COLO668 (cell line): ENCODE measurements at regions not wholly inside any gene's neighbourhood (a gene's known extent, or its start where the extent isn't known, plus 50 kb on each side); places are given as distances from the start of the nearest gene placed in this dataset.

Experiments used
- DNase-seq: peaks from one replicate; lab custom pipeline; 2025; ENCODE audit not compliant: unreplicated experiment; lab: John Stamatoyannopoulos, UW

DNA sequence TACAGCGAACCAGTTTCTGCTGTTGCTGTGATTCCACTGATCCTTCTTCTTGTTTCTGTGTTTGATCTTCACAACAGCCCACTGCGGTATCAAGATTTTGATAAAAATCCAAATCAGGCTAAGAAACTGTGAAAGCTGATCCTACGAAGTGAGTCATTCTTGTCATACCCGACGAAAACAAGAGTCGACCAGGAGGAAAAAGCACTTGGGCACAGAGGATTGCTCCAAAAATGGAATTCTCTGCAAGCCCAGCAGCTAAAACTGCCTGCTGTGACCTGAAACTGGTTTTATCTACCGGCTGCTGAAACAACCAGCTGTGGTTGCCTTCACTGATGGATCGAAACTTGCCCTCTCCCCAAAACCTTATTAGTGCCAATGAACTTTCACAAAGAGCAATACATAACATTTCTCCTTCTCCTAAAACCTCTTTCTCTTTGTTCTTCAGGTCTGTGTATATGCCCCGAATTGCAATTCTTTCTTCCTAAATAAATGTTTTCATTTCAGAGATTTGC, 607.0 kb upstream of the PRKX start:
- DNase-seq: no peak

- DNase-seq: no peak
Observed at GRCh38 chrX:4315891-4316290, 602.4 kb upstream of the PRKX start.

- DNase-seq: no peak
Observed at GRCh38 chrX:4314586-4314985, 601.1 kb upstream of the PRKX start.

DNA sequence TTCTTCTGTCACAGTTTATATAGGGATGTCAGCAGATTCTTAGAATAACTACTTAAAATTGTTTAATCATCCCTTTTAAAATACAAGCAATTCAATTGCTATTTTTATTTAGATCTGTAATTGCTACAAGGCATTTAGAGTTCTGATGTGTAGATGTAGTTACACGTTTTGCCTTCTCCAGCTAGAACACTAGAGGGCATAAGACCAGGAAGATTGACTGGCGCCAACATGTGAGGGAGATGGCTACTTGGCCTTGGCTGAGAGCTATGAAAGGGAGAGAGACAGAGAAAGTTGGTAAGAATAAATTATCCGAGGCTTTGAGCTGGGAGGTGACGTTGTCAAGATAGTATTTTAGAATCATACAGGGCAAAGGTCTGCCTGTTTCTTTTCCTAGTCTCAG, 563.7 kb upstream of the PRKX start:
- no peak for DNase-seq

GRCh38 chrX:4268676-4269075, 555.2 kb upstream of the PRKX start:
- no peak for DNase-seq

GRCh38 chrX:4265036-4265435, 551.6 kb upstream of the PRKX start:
- no peak for DNase-seq

DNA sequence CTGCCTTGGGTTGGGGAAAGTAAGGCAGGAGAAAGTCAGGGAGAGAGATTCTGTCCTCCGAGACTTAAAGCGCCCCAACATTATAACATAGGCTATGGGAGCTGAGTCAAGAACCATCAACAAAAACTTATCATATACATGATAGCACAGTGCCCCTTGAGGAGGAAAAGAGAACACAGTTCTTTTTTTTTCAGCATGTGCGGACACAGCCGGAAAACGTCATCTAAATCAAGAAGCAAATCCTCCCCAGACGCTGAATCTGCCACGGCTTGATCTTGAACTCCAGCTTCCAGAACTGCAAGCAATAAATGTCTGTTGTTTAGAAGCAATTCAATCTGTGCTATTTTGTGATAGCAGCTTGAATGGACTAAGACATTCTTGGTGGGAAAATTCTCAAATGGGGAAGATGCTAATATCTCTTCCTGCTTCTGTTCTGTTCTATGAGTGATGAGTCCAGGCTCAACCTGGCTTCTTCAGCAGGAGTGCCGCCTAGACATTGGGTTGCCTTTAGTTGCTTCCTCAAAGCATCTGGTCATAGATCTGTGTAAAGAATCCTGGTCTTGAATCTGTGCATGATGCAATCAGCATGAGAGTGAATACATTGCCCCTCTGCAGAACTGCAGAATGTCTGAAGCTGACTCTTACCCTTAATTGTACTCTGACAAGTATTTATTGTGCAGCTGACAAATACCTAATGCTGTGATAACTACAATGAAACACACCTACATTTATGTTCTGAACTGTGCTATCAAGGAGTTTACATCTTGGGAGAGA, 549.8 kb upstream of the PRKX start:
- no peak for DNase-seq

DNA sequence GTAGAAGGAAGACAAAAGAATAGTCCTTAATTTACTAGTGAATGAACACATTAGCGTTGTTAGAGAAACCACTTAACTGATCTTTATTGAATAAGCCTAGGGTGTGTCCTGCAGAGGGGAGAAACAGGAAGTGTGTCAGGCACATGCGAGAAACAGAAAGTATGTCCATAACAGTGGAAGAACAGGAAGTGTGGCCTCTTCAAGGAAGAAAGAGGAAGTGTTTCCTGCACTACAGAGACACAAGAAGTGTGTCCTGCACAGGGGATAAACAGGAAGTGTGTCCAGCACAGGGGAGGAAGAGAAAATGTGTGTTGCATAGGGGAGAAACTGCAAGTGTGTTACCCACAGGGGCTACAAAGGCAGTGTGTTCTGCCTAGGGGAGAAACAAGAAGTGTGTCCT, 539.6 kb upstream of the PRKX start:
- DNase-seq: no peak

DNA sequence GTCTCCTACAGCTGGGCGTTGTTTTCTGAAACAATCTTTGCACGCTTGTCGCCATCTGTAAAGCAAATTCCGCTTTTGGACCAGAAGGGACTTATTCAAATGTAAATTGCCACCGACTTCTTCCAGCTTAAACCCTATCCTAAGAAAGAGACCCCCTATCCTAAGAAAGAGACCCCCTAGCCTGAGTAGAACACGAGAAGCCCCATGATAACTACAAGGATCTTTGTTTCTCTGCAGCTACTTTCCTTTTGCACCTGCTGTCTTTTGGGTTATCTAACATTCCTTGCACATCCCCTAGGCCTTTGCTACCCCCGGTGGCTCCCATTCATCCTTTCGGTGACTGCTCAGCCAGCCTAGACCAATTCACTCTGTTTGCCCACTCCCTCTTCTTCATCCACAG, 536.0 kb upstream of the PRKX start:
- DNase-seq: no peak

GRCh38 chrX:4243759-4244158, 530.3 kb upstream of the PRKX start:
- DNase-seq: no peak

GRCh38 chrX:4240541-4241194, 527.2 kb upstream of the PRKX start:
- no peak for DNase-seq

GRCh38 chrX:4239650-4240540, 526.4 kb upstream of the PRKX start:
- DNase-seq: no peak

- DNase-seq: no peak
Observed at GRCh38 chrX:4238916-4239315, 525.5 kb upstream of the PRKX start.

- no peak for DNase-seq
Observed at GRCh38 chrX:4225086-4225485, 511.6 kb upstream of the PRKX start.

DNA sequence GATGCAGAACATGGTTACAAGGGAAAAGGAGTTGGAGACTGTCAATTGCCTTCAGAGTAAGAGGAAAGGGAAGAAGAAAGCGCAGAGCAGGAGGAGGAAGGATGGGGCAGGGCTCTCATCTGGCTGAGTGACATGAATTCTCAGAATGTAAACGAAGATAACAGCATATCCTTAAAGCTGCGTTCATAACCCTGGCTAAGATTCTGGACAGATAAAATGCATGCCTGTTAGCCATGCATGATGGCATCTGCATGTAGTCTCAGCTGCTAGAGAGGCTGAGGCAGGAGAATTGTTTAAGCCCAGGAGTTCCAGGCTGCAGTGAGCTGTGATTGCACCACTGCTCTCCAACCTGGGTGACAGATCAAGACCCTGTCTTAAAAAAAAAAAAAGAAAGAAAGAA, 493.5 kb upstream of the PRKX start:
- no peak for DNase-seq

DNA sequence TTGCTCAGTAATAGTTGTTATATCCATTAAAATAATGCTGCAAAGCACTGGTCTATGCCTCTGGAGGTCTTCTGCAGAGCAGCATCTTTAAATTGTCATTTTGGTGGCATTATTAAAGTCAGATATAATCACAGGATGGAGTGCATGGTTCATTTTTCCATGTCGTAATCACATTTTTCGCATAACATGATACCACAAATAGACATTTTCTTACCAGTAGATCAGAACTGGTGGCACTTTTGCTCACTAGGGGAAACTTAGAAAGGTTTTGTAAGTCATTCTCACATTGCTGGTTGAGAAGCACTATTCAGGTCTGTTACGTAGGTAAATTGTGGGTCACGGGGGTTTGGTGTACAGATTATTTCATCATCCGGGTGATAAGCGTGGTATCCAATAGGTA, 484.5 kb upstream of the PRKX start:
- no peak for DNase-seq

- DNase-seq: no peak
Observed at GRCh38 chrX:4193500-4194155, 480.2 kb upstream of the PRKX start.

- DNase-seq: no peak
Observed at GRCh38 chrX:4186331-4186730, 472.9 kb upstream of the PRKX start.

DNA sequence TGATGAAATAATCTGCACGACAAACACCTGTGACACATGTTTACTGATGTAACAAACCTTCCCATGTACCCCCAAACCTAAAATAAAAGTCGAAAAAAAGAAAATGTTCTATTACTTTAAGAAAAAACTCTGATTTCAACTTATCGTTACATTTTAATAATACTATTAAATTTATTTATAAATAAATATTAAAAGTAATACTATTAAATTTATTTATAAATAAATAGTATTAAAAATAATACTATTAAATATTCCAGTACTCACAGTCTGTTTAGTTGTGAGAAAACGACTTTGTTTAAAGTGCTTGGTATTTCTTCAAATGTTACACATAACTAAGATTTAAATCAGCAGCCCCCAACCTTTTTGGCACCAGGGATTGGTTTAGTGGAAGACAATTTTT, 471.6 kb upstream of the PRKX start:
- DNase-seq: no peak

- no peak for DNase-seq
Observed at GRCh38 chrX:4182408-4182806, 469.0 kb upstream of the PRKX start.

GRCh38 chrX:4181782-4182407, 468.4 kb upstream of the PRKX start:
- no peak for DNase-seq
